ENCODE measurements at regions not wholly inside any gene's neighbourhood (a gene's known extent, or its start where the extent isn't known, plus 50 kb on each side); places are given as distances from the start of the nearest gene placed in this dataset.

DNA sequence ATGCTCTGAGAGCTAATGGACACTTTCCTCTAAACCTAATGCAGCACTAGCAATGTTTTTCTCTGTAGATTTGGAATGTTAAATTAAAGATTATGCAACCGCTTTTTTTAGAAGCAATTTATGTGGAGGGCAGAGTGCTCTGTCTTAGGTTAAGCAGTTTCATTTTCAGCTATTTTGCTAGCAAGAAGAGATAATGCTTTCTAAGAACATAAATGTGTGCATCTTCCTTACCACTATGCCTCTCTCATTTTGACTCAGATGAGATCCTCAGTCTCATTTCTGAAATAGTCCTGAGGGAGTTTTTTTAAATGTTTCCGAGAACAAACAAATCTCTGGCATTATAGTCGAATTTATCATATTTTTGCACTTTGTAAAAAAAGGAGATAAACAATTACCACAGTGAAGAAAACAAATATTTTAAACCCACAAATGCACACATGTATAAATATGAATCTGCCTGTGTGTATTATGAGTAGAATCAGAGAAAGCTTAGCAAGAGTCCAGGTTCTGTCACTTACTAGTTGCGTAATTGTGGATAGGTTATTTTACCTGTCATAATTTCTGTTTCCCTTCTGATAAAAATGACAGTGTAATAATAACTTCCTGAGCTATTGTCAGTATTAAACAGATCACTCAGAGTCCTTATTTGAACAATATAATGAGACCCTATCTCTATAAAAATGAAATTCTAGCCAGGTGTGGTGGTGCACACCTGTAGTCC, 207.7 kb upstream of the CRIM1 start:
- intact Hi-C loops (cut with micrococcal nuclease; ENCODE audit: unreplicated experiment) = no loop called here
- no peak for DNase-seq (ENCODE audit: low spot score)
- Histone ChIP-seq H2AFZ (ENCODE audit: low read length) (no peak overlapping the region), H3K27ac (ENCODE audit: low read depth, low read length, poor library complexity, severe bottlenecking) (no peak overlapping the region), H3K4me2 (ENCODE audit: low read length) (no peak overlapping the region), H3K79me2 (ENCODE audit: insufficient read depth, low read depth, low read length) (no peaks in the 10 kb centered on the region), H3K4me3 (ENCODE audit: low read depth, low read length, poor library complexity, severe bottlenecking) (no peak overlapping the region), H3K9me3 (ENCODE audit: low read length) (no peaks in the 10 kb centered on the region), H3K4me1 (ENCODE audit: insufficient read depth, low read length, poor library complexity, severe bottlenecking) (no peaks in the 10 kb centered on the region), H3K9me2 (ENCODE audit: insufficient read depth, low read length) (no peaks in the 10 kb centered on the region), H3K36me3 (ENCODE audit: insufficient read depth, low read length) (no peaks in the 10 kb centered on the region), H4K20me1 (ENCODE audit: insufficient read depth, low read length) (no peaks in the 10 kb centered on the region)
- TF ChIP-seq EZH2phosphoT487 (IDR thresholded peaks at IDR 0.05; ENCODE audit: borderline replicate concordance, low read depth, low read length) = no peak
- no peak for TF ChIP-seq CTCF (conservative IDR thresholded peaks at IDR 0.05; ENCODE audit: low read length)
- ChIA-PET POLR2A (no interaction called here), CTCF (ENCODE audit: unreplicated experiment) (no interaction called here)
- BruUV-seq (replicated peaks) = no TSS peak

DNA sequence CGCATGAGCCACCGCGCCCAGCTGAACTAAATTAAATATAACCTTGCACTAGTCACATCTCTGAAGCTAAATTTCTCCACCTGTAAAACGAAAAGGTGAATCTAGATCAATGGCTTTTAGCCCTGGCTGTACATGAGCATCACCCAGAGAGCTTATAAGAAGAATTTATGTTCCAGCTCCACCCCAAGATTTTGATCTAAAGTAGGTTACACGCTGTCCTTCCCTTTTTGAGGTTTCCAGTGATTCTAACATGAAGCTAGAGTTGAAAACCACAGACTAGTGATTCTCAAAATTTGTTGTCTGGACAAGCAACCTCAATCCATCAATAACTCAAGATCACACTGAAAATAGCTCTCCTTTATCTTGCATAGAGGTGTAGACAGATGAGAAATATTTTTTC, 208.8 kb upstream of the CRIM1 start:
- H3K79me2 ChIP-seq (ENCODE audit: insufficient read depth, low read depth, low read length) = no peaks in the 10 kb centered on the region
- H3K36me3 ChIP-seq (ENCODE audit: insufficient read depth, low read length) = no peaks in the 10 kb centered on the region
- no peak overlapping the region for H3K27ac ChIP-seq (ENCODE audit: low read depth, low read length, poor library complexity, severe bottlenecking)
- no peaks in the 10 kb centered on the region for H3K9me3 ChIP-seq (ENCODE audit: low read length)
- POLR2A ChIA-PET = no interaction called here
- no peak for DNase-seq (ENCODE audit: low spot score)
- H2AFZ ChIP-seq (ENCODE audit: low read length) = no peak overlapping the region
- no peak for TF ChIP-seq CTCF (conservative IDR thresholded peaks at IDR 0.05; ENCODE audit: low read length)
- TF ChIP-seq EZH2phosphoT487 (IDR thresholded peaks at IDR 0.05; ENCODE audit: borderline replicate concordance, low read depth, low read length) = no peak
- intact Hi-C loops (cut with micrococcal nuclease; ENCODE audit: unreplicated experiment) = no loop called here
- no peak overlapping the region for H3K4me3 ChIP-seq (ENCODE audit: low read depth, low read length, poor library complexity, severe bottlenecking)
- no peaks in the 10 kb centered on the region for H3K9me2 ChIP-seq (ENCODE audit: insufficient read depth, low read length)
- BruUV-seq (replicated peaks) = no TSS peak
- no peaks in the 10 kb centered on the region for H3K4me1 ChIP-seq (ENCODE audit: insufficient read depth, low read length, poor library complexity, severe bottlenecking)
- CTCF ChIA-PET (ENCODE audit: unreplicated experiment) = no interaction called here
- no peaks in the 10 kb centered on the region for H4K20me1 ChIP-seq (ENCODE audit: insufficient read depth, low read length)
- H3K4me2 ChIP-seq (ENCODE audit: low read length) = no peak overlapping the region

DNA sequence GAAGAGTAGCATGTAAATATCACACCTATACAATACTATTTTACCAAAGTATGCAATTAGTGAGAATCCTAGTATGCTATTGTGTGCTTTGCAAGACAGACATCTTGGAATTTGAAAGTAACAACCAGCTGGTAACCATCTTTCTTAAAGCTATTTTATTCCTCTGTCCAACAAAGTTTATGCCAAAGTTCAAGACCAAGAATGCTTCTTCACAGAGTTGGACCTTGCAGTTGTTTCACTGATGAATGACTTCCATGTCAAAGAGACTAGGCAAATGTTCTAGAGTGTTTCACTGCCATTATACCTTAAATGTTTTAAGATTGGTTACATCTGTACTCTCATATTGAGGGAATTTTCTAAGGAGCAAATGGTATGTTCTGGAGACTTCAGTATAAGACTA, 215.2 kb upstream of the CRIM1 start:
- BruUV-seq (replicated peaks) = no TSS peak
- no peaks in the 10 kb centered on the region for H3K4me1 ChIP-seq (ENCODE audit: insufficient read depth, low read length, poor library complexity, severe bottlenecking)
- H4K20me1 ChIP-seq (ENCODE audit: insufficient read depth, low read length) = no peaks in the 10 kb centered on the region
- DNase-seq (ENCODE audit: low spot score) = no peak
- TF ChIP-seq EZH2phosphoT487 (IDR thresholded peaks at IDR 0.05; ENCODE audit: borderline replicate concordance, low read depth, low read length) (no peak), CTCF (conservative IDR thresholded peaks at IDR 0.05; ENCODE audit: low read length) (no peak)
- intact Hi-C loops (cut with micrococcal nuclease; ENCODE audit: unreplicated experiment) = no loop called here
- no peaks in the 10 kb centered on the region for H3K36me3 ChIP-seq (ENCODE audit: insufficient read depth, low read length)
- H3K27ac ChIP-seq (ENCODE audit: low read depth, low read length, poor library complexity, severe bottlenecking) = no peak overlapping the region
- no peak overlapping the region for H3K4me2 ChIP-seq (ENCODE audit: low read length)
- no peaks in the 10 kb centered on the region for H3K79me2 ChIP-seq (ENCODE audit: insufficient read depth, low read depth, low read length)
- ChIA-PET POLR2A (no interaction called here), CTCF (ENCODE audit: unreplicated experiment) (no interaction called here)
- no peak overlapping the region for H2AFZ ChIP-seq (ENCODE audit: low read length)
- no peak overlapping the region for H3K4me3 ChIP-seq (ENCODE audit: low read depth, low read length, poor library complexity, severe bottlenecking)
- no peaks in the 10 kb centered on the region for H3K9me3 ChIP-seq (ENCODE audit: low read length)
- no peaks in the 10 kb centered on the region for H3K9me2 ChIP-seq (ENCODE audit: insufficient read depth, low read length)

Data from OCI-LY7 (cell line).